GM23338 (cell line): ENCODE measurements at regions not wholly inside any gene's neighbourhood (a gene's known extent, or its start where the extent isn't known, plus 50 kb on each side); places are given as distances from the start of the nearest gene placed in this dataset.

Source experiments
- ATAC-seq: fragments of 200-7000 bp; cut with Tn5 transposase; 3 replicates; pipeline ENCODE4 v1.9.1; 2020
- DNase-seq: peaks from one replicate; pipeline ENCODE4 v3.0.0-alpha.2; 2015; ENCODE audit warnings: low spot score
- H2AFZ ChIP-seq: fragments of 200-600 bp; sonication (generic); 2 replicates; pipeline ENCODE4 v1.8.0; 2016; ENCODE audit warnings: antibody characterized with exemption, mild to moderate bottlenecking, moderate library complexity
- H3F3A ChIP-seq: fragments of 200-600 bp; sonication (generic); replicated peaks from 2 replicates; pipeline ENCODE4 v1.8.0; 2017; ENCODE audit warnings: antibody characterized with exemption, mixed run types, low read depth
- H3K27ac ChIP-seq: fragments of 200-600 bp; sonication (generic); 2 replicates; pipeline ENCODE4 v1.6.1; 2016; ENCODE audit warnings: low read depth
- H3K27me3 ChIP-seq: fragments of 200-600 bp; sonication (generic); 2 replicates; pipeline ENCODE4 v1.8.0; 2016; ENCODE audit warnings: mild to moderate bottlenecking, mixed run types, moderate library complexity; ENCODE audit not compliant: insufficient read depth
- H3K36me3 ChIP-seq: fragments of 200-600 bp; sonication (generic); 2 replicates; pipeline ENCODE4 v1.8.0; 2016; ENCODE audit warnings: mild to moderate bottlenecking; ENCODE audit not compliant: insufficient read depth
- H3K4me1 ChIP-seq: fragments of 200-600 bp; sonication (generic); 2 replicates; pipeline ENCODE4 v1.8.0; 2016; ENCODE audit warnings: mild to moderate bottlenecking, moderate library complexity; ENCODE audit not compliant: insufficient read depth
- H3K4me2 ChIP-seq: fragments of 200-600 bp; sonication (generic); 2 replicates; pipeline ENCODE4 v1.7.1; 2017; ENCODE audit warnings: mixed run types
- H3K4me3 ChIP-seq: fragments of 200-600 bp; sonication (generic); 2 replicates; pipeline ENCODE4 v1.6.1; 2016; ENCODE audit warnings: mixed run types
- H3K79me2 ChIP-seq: fragments of 200-600 bp; sonication (generic); replicated peaks from 2 replicates; pipeline ENCODE4 v1.8.0; 2017; ENCODE audit warnings: mild to moderate bottlenecking; ENCODE audit not compliant: insufficient read depth
- H3K9me2 ChIP-seq: fragments of 200-600 bp; sonication (generic); 2 replicates; pipeline ENCODE4 v1.8.0; 2017; ENCODE audit not compliant: insufficient read depth
- H4K20me1 ChIP-seq: fragments of 200-600 bp; sonication (generic); replicated peaks from 2 replicates; pipeline ENCODE4 v1.8.0; 2017; ENCODE audit warnings: mild to moderate bottlenecking; ENCODE audit not compliant: insufficient read depth
- H3K27ac Mint-ChIP-seq: 2 replicates; pipeline ENCODE4 v1.8.0; 2020; ENCODE audit warnings: inconsistent platforms, mild to moderate bottlenecking, moderate library complexity, mixed read lengths
- H3K27me3 Mint-ChIP-seq: 3 replicates; pipeline ENCODE4 v1.8.0; 2022; ENCODE audit warnings: low read depth, mild to moderate bottlenecking, moderate library complexity, mixed read lengths, inconsistent platforms; ENCODE audit not compliant: insufficient read depth, poor library complexity
- H3K36me3 Mint-ChIP-seq: 3 replicates; pipeline ENCODE4 v1.8.0; 2021; ENCODE audit warnings: low read depth, mild to moderate bottlenecking, inconsistent platforms, moderate library complexity, mixed read lengths
- H3K4me1 Mint-ChIP-seq: 3 replicates; pipeline ENCODE4 v1.8.0; 2020; ENCODE audit warnings: mild to moderate bottlenecking, inconsistent platforms, mixed read lengths
- H3K4me3 Mint-ChIP-seq: 3 replicates; pipeline ENCODE4 v1.8.0; 2021; ENCODE audit warnings: moderate library complexity, mild to moderate bottlenecking, inconsistent platforms, mixed read lengths
- H3K9me3 Mint-ChIP-seq: 3 replicates; pipeline ENCODE4 v1.8.0; 2020; ENCODE audit warnings: moderate library complexity, mild to moderate bottlenecking, inconsistent platforms, mixed read lengths
- CTCF ChIP-seq, 2 experiments: fragments of 200-600 bp in 1 of 2; sonication (generic) in 1 of 2; conservative IDR thresholded peaks; 2 replicates each; pipeline versions ENCODE4 v1.5.1 to v1.6.1; 2016 to 2017; ENCODE audit warnings: antibody characterized with exemption in 2 of 2, low read depth in 2 of 2, mild to moderate bottlenecking in 2 of 2, moderate library complexity in 1 of 2
- EZH2phosphoT487 ChIP-seq: fragments of 200-600 bp; sonication (generic); IDR thresholded peaks from one replicate; pipeline ENCODE4 v1.8.1; 2018; ENCODE audit warnings: antibody characterized with exemption; ENCODE audit not compliant: unreplicated experiment
- NANOG ChIP-seq: IDR thresholded peaks from 2 replicates; pipeline ENCODE4 v1.6.1; 2016; ENCODE audit warnings: antibody characterized with exemption, borderline replicate concordance
- REST ChIP-seq: IDR thresholded peaks from one replicate; pipeline ENCODE4 v1.6.1; 2018; ENCODE audit warnings: antibody characterized with exemption; ENCODE audit not compliant: unreplicated experiment
- ZNF331 ChIP-seq: fragments of 250-450 bp; sonication (Bioruptor Pico); IDR thresholded peaks from 2 replicates; pipeline ENCODE4 v1.5.0; 2020; ENCODE audit warnings: low read depth, mild to moderate bottlenecking, moderate library complexity

- no peaks in the 10 kb centered on the region for H3K79me2 ChIP-seq
- no peak for TF ChIP-seq CTCF (conservative IDR thresholded peaks at IDR 0.05; ENCODE audit: low read depth in 2 of 2)
- TF ChIP-seq REST = no peak
- TF ChIP-seq EZH2phosphoT487 = no peak
- no peak for TF ChIP-seq ZNF331 (CRISPR knock-in tag)
- H3K27me3 Mint-ChIP-seq = no peaks in the 10 kb centered on the region
- no peak for DNase-seq
- H3K36me3 ChIP-seq = no peaks in the 10 kb centered on the region
- no peak overlapping the region for H2AFZ ChIP-seq
- ATAC-seq = no peak
- no peak overlapping the region for H3K4me3 ChIP-seq
- no peak overlapping the region for H3K4me3 Mint-ChIP-seq
- H3K9me2 ChIP-seq = peaks cover 8% of the 10 kb centered on the region; the same call in 1 of the 2 replicates
- no peaks in the 10 kb centered on the region for H3K9me3 Mint-ChIP-seq
- H3F3A ChIP-seq = no peaks in the 10 kb centered on the region
- H3K4me2 ChIP-seq = no peak overlapping the region
- no peaks in the 10 kb centered on the region for H4K20me1 ChIP-seq
- H3K27ac ChIP-seq = no peak overlapping the region
- no peaks in the 10 kb centered on the region for H3K27me3 ChIP-seq
- no peak overlapping the region; the same call in 1 of the 2 replicates for H3K27ac Mint-ChIP-seq
- H3K4me1 ChIP-seq = 0 out of 2 replicates have a peak, but pooled peaks cover 5% of the 10 kb centered on the region
- H3K4me1 Mint-ChIP-seq = peaks cover 13% of the 10 kb centered on the region
- no peaks in the 10 kb centered on the region for H3K36me3 Mint-ChIP-seq
Measured at GRCh38 chr3:102353148-102353547, 81.7 kb upstream of the ZPLD1 start.

DNA sequence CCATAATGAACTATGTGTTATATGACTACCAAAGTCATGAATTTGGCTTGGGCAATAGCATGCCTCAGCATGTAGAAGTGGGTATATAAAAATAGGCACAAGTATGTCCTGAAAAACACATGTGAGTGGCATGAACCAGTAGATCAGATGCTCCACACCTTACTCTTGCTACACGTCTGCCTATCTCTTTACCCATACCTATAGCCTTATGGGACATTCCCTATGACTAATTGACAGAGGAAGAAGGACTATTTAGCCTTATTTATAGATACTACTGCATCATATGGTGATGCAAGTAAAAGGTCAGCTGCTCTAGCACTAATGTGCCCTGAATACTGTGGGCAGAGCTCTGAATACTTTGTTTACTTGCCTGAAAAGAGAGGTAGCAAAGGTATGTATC is 81.0 kb upstream of the ZPLD1 start:
- Histone ChIP-seq H3K9me2 (peaks cover 8% of the 10 kb centered on the region; the same call in 1 of the 2 replicates), H3K4me2 (no peak overlapping the region), H3K27me3 (no peaks in the 10 kb centered on the region), H4K20me1 (no peaks in the 10 kb centered on the region), H3K79me2 (no peaks in the 10 kb centered on the region), H3K4me3 (no peak overlapping the region), H3F3A (no peaks in the 10 kb centered on the region), H3K27ac (no peak overlapping the region), H2AFZ (no peak overlapping the region), H3K36me3 (no peaks in the 10 kb centered on the region), H3K4me1 (0 out of 2 replicates have a peak, but pooled peaks cover 5% of the 10 kb centered on the region)
- H3K27me3 Mint-ChIP-seq = no peaks in the 10 kb centered on the region
- no peaks in the 10 kb centered on the region for H3K9me3 Mint-ChIP-seq
- ATAC-seq = no peak
- H3K4me1 Mint-ChIP-seq = peaks cover 16% of the 10 kb centered on the region
- no peak overlapping the region for H3K27ac Mint-ChIP-seq
- H3K36me3 Mint-ChIP-seq = no peaks in the 10 kb centered on the region
- no peak for DNase-seq
- H3K4me3 Mint-ChIP-seq = no peak overlapping the region
- TF ChIP-seq REST (no peak), CTCF (conservative IDR thresholded peaks at IDR 0.05; ENCODE audit: low read depth in 2 of 2) (no peak), EZH2phosphoT487 (no peak), NANOG (no peak)
